ENCODE measurements at regions not wholly inside any gene's neighbourhood (a gene's known extent, or its start where the extent isn't known, plus 50 kb on each side); places are given as distances from the start of the nearest gene placed in this dataset.

GRCh38 chr16:66026211-66026610 lies 340.3 kb upstream of the CDH5 start:
- TF ChIP-seq, protein P1, sequence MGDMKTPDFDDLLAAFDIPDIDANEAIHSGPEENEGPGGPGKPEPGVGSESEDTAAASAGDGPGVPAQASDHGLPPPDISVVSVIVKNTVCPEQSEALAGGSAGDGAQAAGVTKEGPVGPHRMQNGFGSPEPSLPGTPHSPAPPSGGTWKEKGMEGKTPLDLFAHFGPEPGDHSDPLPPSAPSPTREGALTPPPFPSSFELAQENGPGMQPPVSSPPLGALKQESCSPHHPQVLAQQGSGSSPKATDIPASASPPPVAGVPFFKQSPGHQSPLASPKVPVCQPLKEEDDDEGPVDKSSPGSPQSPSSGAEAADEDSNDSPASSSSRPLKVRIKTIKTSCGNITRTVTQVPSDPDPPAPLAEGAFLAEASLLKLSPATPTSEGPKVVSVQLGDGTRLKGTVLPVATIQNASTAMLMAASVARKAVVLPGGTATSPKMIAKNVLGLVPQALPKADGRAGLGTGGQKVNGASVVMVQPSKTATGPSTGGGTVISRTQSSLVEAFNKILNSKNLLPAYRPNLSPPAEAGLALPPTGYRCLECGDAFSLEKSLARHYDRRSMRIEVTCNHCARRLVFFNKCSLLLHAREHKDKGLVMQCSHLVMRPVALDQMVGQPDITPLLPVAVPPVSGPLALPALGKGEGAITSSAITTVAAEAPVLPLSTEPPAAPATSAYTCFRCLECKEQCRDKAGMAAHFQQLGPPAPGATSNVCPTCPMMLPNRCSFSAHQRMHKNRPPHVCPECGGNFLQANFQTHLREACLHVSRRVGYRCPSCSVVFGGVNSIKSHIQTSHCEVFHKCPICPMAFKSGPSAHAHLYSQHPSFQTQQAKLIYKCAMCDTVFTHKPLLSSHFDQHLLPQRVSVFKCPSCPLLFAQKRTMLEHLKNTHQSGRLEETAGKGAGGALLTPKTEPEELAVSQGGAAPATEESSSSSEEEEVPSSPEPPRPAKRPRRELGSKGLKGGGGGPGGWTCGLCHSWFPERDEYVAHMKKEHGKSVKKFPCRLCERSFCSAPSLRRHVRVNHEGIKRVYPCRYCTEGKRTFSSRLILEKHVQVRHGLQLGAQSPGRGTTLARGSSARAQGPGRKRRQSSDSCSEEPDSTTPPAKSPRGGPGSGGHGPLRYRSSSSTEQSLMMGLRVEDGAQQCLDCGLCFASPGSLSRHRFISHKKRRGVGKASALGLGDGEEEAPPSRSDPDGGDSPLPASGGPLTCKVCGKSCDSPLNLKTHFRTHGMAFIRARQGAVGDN (CRISPR knock-in tag; IDR thresholded peaks at IDR 0.05), result no peak
- no peak for TF ChIP-seq HNRNPK (IDR thresholded peaks at IDR 0.05; ENCODE audit: low read depth, low read length, poor library complexity, severe bottlenecking)
